Upper lobe of left lung (tissue), 6 donors: ENCODE measurements at regions not wholly inside any gene's neighbourhood (a gene's known extent, or its start where the extent isn't known, plus 50 kb on each side); places are given as distances from the start of the nearest gene placed in this dataset.
"Not testable (repeated sequence)": the region's sequence is repeated elsewhere in the genome, so short reads cannot be mapped to it uniquely, and the experiment has no call there.

Experiments
- ATAC-seq, 2 donors: fragments of 200-7000 bp; cut with Tn5 transposase; one replicate each; pipeline ENCODE4 v1.9.1; 2022; ENCODE audit warnings: mild to moderate bottlenecking in 2 of 2, moderate library complexity in 2 of 2; ENCODE audit not compliant: low FRiP score in 2 of 2
- DNase-seq, 2 donors: peaks; one replicate each; pipeline ENCODE4 v3.0.0-alpha.2; 2019 to 2020
- H3K27ac ChIP-seq, 4 donors: fragments of 200-600 bp; sonication (generic); one replicate each; pipeline ENCODE4 v1.5.1; 2016 to 2019
- H3K27me3 ChIP-seq, 4 donors: fragments of 200-600 bp; sonication (generic); one replicate each; pipeline ENCODE4 v1.5.1; 2017 to 2019
- H3K36me3 ChIP-seq, 4 donors: fragments of 200-600 bp; sonication (generic); one replicate each; pipeline ENCODE4 v1.5.1; 2016 to 2019
- H3K4me1 ChIP-seq, 4 donors: fragments of 200-600 bp; sonication (generic); one replicate each; pipeline ENCODE4 v1.5.1; 2018 to 2019
- H3K4me3 ChIP-seq, 4 donors: fragments of 200-600 bp; sonication (generic); one replicate each; pipeline ENCODE4 v1.5.1; 2017 to 2019; ENCODE audit warnings: mild to moderate bottlenecking in 2 of 4, moderate library complexity in 1 of 4
- H3K9me3 ChIP-seq, 4 donors: fragments of 200-600 bp; sonication (generic); one replicate each; pipeline ENCODE4 v1.5.1; 2018 to 2019
- EP300 ChIP-seq, 4 donors: sonication (generic); formaldehyde crosslinking; IDR thresholded peaks; one replicate each; pipeline ENCODE4 v1.5.1; 2017; ENCODE audit warnings: antibody characterized with exemption in 4 of 4, control low read depth in 2 of 4
- POLR2A ChIP-seq, 4 donors: fragments of 450-650 bp; IDR thresholded peaks; one replicate each; pipeline ENCODE4 v1.5.1; 2016 to 2017; ENCODE audit warnings: antibody characterized with exemption in 4 of 4, mild to moderate bottlenecking in 2 of 4
- POLR2AphosphoS5 ChIP-seq, 2 donors: sonication (generic); formaldehyde crosslinking; IDR thresholded peaks; one replicate each; pipeline ENCODE4 v1.5.1; 2017; ENCODE audit warnings: antibody characterized with exemption in 2 of 2
- WGBS, 2 donors: methylation state at CpG; one replicate each; pipeline ENCODE4 v1.1.5; 2017 to 2018; 5-methylcytosine and 5-hydroxymethylcytosine counted together
- TF ChIP-seq, protein P1 (sequence below), 6 experiments: fragments of 450-650 bp in 4 of 6; fragments of 200-600 bp in 2 of 6; sonication (generic) in 2 of 6; IDR thresholded peaks; one replicate each; pipeline ENCODE4 v1.5.1; 2016 to 2019; ENCODE audit warnings: antibody characterized with exemption in 6 of 6
- donor health status: DM: no; HTN: no; CAD: no; lungs with moderate emphysema.
- donor health status: DM: no; HTN: yes; CAD: no; lungs with severe emphysema.

DNA sequence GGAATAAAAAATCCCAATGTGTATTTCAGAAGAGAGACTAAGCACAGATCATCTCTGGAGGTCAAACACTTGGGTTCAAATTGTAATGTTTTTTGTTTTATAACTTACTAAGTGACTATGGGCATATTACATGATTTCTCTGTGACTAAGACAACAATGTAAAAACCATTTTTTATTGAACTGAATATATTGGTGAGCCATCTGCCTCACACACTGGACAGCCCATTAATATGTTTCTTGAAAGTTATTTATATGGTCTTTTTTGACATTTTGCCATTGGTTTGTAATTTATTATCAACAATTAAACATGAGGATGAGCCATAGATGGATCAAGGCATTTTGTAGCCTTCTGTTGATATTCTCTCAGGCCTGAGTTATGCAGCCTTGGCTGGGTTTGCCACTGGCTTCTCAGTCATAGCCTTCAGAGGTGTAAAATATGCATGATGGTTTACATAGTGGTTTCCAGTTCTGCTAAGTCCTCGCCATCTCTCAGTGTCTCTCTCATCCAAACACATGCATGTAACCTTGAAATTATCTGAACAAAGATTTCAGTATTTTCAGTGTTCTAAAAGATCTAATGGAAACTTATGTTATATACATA is 997.2 kb downstream of the DIPK2A start:
- Histone ChIP-seq H3K4me3 (no peak overlapping the region), H3K27ac (no peak overlapping the region), H3K9me3 (no peaks in the 10 kb centered on the region), H3K4me1 (no peaks in the 10 kb centered on the region), H3K27me3 (no peaks in the 10 kb centered on the region), H3K36me3 (no peaks in the 10 kb centered on the region)
- 52 to 55% methylated on average over 1 of the region's 1 CpG for WGBS, 2 donors
- TF ChIP-seq POLR2AphosphoS5 (IDR thresholded peaks at IDR 0.05) (no peak), EP300 (IDR thresholded peaks at IDR 0.05) (no peak), POLR2A (IDR thresholded peaks at IDR 0.05) (no peak)
- TF ChIP-seq, protein P1, sequence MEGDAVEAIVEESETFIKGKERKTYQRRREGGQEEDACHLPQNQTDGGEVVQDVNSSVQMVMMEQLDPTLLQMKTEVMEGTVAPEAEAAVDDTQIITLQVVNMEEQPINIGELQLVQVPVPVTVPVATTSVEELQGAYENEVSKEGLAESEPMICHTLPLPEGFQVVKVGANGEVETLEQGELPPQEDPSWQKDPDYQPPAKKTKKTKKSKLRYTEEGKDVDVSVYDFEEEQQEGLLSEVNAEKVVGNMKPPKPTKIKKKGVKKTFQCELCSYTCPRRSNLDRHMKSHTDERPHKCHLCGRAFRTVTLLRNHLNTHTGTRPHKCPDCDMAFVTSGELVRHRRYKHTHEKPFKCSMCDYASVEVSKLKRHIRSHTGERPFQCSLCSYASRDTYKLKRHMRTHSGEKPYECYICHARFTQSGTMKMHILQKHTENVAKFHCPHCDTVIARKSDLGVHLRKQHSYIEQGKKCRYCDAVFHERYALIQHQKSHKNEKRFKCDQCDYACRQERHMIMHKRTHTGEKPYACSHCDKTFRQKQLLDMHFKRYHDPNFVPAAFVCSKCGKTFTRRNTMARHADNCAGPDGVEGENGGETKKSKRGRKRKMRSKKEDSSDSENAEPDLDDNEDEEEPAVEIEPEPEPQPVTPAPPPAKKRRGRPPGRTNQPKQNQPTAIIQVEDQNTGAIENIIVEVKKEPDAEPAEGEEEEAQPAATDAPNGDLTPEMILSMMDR (IDR thresholded peaks at IDR 0.05): no peak
- no peak for DNase-seq
- no peak for ATAC-seq

DNA sequence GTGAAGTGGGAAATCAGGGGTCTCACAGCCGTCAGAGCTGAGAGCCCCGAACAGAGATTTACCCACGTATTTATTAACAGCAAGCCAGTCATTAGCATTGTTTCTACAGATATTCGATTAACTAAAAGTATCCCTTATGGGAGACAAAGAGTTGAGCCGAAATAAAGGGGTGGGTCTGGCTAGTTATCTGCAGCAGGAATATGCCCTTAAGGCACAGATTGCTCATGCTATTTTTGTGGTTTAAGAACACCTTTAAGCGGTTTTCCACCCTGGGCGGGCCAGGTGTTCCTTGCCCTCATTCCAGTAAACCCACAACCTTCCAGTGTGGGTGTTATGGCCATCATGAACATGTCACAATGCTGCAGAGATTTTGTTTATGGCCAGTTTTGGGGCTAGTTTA is 1012.9 kb downstream of the DIPK2A start:
- not testable (repeated sequence) for ATAC-seq, H3K9me3 ChIP-seq, H3K4me1 ChIP-seq, H3K4me3 ChIP-seq, H3K36me3 ChIP-seq, H3K27me3 ChIP-seq, H3K27ac ChIP-seq, DNase-seq
- WGBS, 2 donors: 90 to 92% methylated on average over 7 of the region's 7 CpGs

DNA sequence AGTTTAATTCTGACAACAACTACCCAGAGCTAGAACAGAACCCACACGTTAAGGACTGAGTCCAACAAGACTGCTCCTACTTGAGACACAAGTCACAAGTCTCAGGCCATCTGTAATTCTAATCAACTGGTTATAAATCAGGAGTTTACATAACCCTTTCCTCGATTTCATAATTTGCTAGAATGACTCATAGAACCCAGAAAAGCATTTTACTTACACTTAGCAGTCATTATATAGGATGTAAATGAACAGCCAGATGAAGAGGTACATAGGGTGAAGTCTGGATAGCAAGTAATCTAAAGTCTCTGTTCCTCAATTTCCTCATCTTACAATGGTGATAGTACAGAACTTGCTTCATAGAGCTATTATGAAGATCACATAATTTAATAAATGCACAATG is 1018.2 kb downstream of the DIPK2A start:
- no peak for TF ChIP-seq EP300 (IDR thresholded peaks at IDR 0.05)
- TF ChIP-seq POLR2AphosphoS5 (IDR thresholded peaks at IDR 0.05): no peak
- no peak for TF ChIP-seq POLR2A (IDR thresholded peaks at IDR 0.05)
- TF ChIP-seq, protein P1 (IDR thresholded peaks at IDR 0.05): no peak
- DNase-seq (no peak), ATAC-seq (no peak)
- Histone ChIP-seq H3K27me3 (no peaks in the 10 kb centered on the region), H3K4me3 (no peak overlapping the region), H3K36me3 (no peaks in the 10 kb centered on the region), H3K9me3 (no peaks in the 10 kb centered on the region), H3K4me1 (no peaks in the 10 kb centered on the region), H3K27ac (no peak overlapping the region)
- 45 to 47% methylated on average over 2 of the region's 2 CpGs for WGBS, 2 donors

DNA sequence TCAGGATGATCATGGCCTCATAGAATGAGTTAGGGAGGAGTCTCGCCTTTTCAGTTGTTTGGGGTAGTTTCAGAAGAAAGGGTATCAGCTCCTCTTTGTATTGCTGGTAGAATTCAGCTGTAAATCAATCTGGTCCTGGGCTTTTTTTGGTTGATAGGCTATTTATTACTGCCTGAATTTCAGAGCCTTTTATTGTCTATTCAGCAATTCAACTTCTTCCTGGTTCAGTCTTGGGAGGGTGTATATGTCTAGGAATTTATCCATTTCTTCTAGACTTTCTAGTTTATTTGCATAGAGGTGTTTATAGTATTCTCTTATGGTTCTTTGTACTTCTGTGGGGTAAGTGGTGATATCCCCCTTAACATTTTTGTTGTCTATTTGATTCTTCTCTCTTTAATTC is 1024.2 kb downstream of the DIPK2A start:
- Histone ChIP-seq H3K9me3 (peaks cover 0 to under 1% (median 0%) of the 10 kb centered on the region in 4 donors), H3K27me3 (no peaks in the 10 kb centered on the region), H3K36me3 (no peaks in the 10 kb centered on the region), H3K27ac (no peak overlapping the region), H3K4me3 (no peak overlapping the region), H3K4me1 (no peaks in the 10 kb centered on the region)
- WGBS, 2 donors: 83 to 96% methylated on average over 1 of the region's 1 CpG
- DNase-seq (no peak), ATAC-seq (no peak)
- TF ChIP-seq POLR2A (IDR thresholded peaks at IDR 0.05): no peak
- TF ChIP-seq, protein P1 (IDR thresholded peaks at IDR 0.05): no peak
- no peak for TF ChIP-seq EP300 (IDR thresholded peaks at IDR 0.05)
- no peak for TF ChIP-seq POLR2AphosphoS5 (IDR thresholded peaks at IDR 0.05)

DNA sequence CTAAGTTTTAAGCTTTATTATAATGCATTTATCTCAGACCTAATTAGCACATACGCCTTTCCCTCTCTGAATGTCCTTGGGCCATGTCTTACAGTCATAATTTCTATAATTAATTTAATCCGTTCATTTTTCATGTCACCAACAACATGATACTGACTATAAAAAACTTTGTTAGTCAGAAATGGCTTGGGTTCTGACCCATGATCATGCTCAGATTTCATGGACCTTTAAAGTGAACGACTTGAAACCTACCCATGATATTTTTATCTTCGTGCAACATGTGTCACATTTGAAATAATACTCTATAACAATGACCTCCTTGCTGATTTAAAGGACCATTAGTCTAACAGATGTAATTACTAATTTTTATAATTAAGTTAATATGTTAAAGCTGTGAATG is 1033.8 kb downstream of the DIPK2A start:
- 81 to 87% methylated on average over 4 of the region's 4 CpGs for WGBS, 2 donors
- H3K4me1 ChIP-seq: no peaks in the 10 kb centered on the region

More for the DNA sequence above, 1033.8 kb downstream of the DIPK2A start:
- DNase-seq: no peak
- Histone ChIP-seq H3K27ac (no peak overlapping the region), H3K27me3 (no peaks in the 10 kb centered on the region), H3K4me3 (no peak overlapping the region), H3K36me3 (no peaks in the 10 kb centered on the region), H3K9me3 (peaks cover 0 to 12% (median 0%) of the 10 kb centered on the region in 4 donors)
- TF ChIP-seq POLR2A (IDR thresholded peaks at IDR 0.05): no peak
- TF ChIP-seq POLR2AphosphoS5 (IDR thresholded peaks at IDR 0.05): no peak
- no peak for TF ChIP-seq EP300 (IDR thresholded peaks at IDR 0.05)
- TF ChIP-seq, protein P1 (IDR thresholded peaks at IDR 0.05): no peak
- ATAC-seq: no peak
